ENCODE measurements at regions not wholly inside any gene's neighbourhood (a gene's known extent, or its start where the extent isn't known, plus 50 kb on each side); places are given as distances from the start of the nearest gene placed in this dataset.
A peak's percentile ranks its signal among the peaks of the same experiment; 100 is the strongest.

GRCh38 chr20:40370800-40371199 is 318.2 kb downstream of the MAFB start:
- Histone ChIP-seq H3K23ac (ENCODE audit: insufficient read length) (no peak overlapping the region), H4K20me1 (replicated peaks in 1 of 2; ENCODE audit: control insufficient read depth in 1 of 2, insufficient read depth in 2 of 2, low read length in 2 of 2) (no peaks in the 10 kb centered on the region), H3K27me3 (replicated peaks in 1 of 4; ENCODE audit: control insufficient read depth in 3 of 4, extremely low read depth in 1 of 4, insufficient read depth in 3 of 4, low read length in 3 of 4) (no peaks in the 10 kb centered on the region), H3K18ac (ENCODE audit: extremely low read depth, low read length) (no peak overlapping the region), H3K79me1 (ENCODE audit: low read depth, low read length) (no peaks in the 10 kb centered on the region), H4K91ac (replicated peaks; ENCODE audit: insufficient read length, low read length) (no peak overlapping the region), H2BK12ac (ENCODE audit: low read depth, low read length) (no peak overlapping the region), H3K14ac (ENCODE audit: insufficient read length) (no peak overlapping the region), H2AFZ (ENCODE audit: low read length) (peak overlapping the region; percentile 94; the same call in 1 of the 2 replicates), H3K4me2 (ENCODE audit: insufficient read depth in 1 of 2, low read depth in 2 of 2, low read length in 2 of 2) (no peak overlapping the region), H3K4me1 (replicated peaks in 1 of 4; ENCODE audit: control insufficient read depth in 3 of 4, insufficient read depth in 4 of 4, low read length in 3 of 4) (no peaks in the 10 kb centered on the region), H2BK120ac (replicated peaks; ENCODE audit: low read depth, low read length) (no peak overlapping the region), H3K4me3 (ENCODE audit: extremely low read depth in 1 of 4, insufficient read depth in 2 of 4, low read depth in 3 of 4, low read length in 4 of 4) (no peak overlapping the region), H3K9me3 (ENCODE audit: insufficient read depth in 2 of 2, low read depth in 1 of 2, low read length in 1 of 2) (peaks cover 0 to 3% of the 10 kb centered on the region in 2 experiments; a peak in 1 of 4 replicates), H2BK20ac (ENCODE audit: low read length) (no peak overlapping the region), H3K36me3 (ENCODE audit: control insufficient read depth in 2 of 4, insufficient read depth in 4 of 4, low read length in 3 of 4) (no peaks in the 10 kb centered on the region), H4K5ac (ENCODE audit: insufficient read length, low read depth, low read length) (no peak overlapping the region), H4K8ac (ENCODE audit: extremely low read depth, insufficient read depth, low read length) (0 out of 2 replicates have a peak overlapping the region, but pooled peaks have one; percentile 19), H3K4ac (replicated peaks; ENCODE audit: insufficient read length, low read depth, low read length) (no peak overlapping the region), H2AK5ac (ENCODE audit: low read depth, low read length) (no peak overlapping the region), H2BK15ac (ENCODE audit: low read length) (no peak overlapping the region), H3K23me2 (ENCODE audit: low read depth, low read length) (no peaks in the 10 kb centered on the region; the same call in 1 of the 2 replicates), H3K9ac (replicated peaks in 1 of 4; ENCODE audit: extremely low read depth in 1 of 4, low read depth in 3 of 4, low read length in 3 of 4) (no peak overlapping the region), H3K56ac (replicated peaks; ENCODE audit: insufficient read length, low read depth, low read length) (no peak overlapping the region), H2BK5ac (ENCODE audit: low read depth, low read length) (no peak overlapping the region), H3K27ac (ENCODE audit: low read depth, low read length) (no peak overlapping the region), H3K79me2 (ENCODE audit: control insufficient read depth in 1 of 2, insufficient read depth in 2 of 2, low read length in 2 of 2) (no peaks in the 10 kb centered on the region)
- DNase-seq (ENCODE audit: low read depth in 1 of 2, low spot score in 2 of 2) (no peak), FAIRE-seq (no peak)
- CTCF ChIA-PET (ENCODE audit: partially characterized antibody), result interaction anchor here (1.0 to 1.1 kb wide), 2 partner anchors 41 to 1142 kb away, joined by 3 read pairs; no protein-coding TSS in a partner anchor
- POLR2A ChIA-PET (ENCODE audit: partially characterized antibody), result no interaction called here
- 88% methylated on average over 7 of the region's 7 CpGs; no CpG with 5 or more reads in 1 of the 2 experiments for WGBS, 2 experiments (ENCODE audit: extremely low coverage in 1 of 2, insufficient coverage in 1 of 2, insufficient read length in 1 of 2, insufficient replicate concordance in 2 of 2, low coverage in 1 of 2, low lambda C conversion rate in 2 of 2, missing lambda C conversion rate in 1 of 2)
- no peak for TF ChIP-seq POLR2A (IDR thresholded peaks at IDR 0.05; ENCODE audit: control extremely low read depth in 1 of 2, low read depth in 2 of 2, low read length in 2 of 2)
- no peak for TF ChIP-seq E2F6 (IDR thresholded peaks at IDR 0.05)
- TF ChIP-seq POU5F1 (IDR thresholded peaks at IDR 0.05; ENCODE audit: low read depth, low read length), result no peak
- TF ChIP-seq GTF2F1 (IDR thresholded peaks at IDR 0.05; ENCODE audit: borderline replicate concordance, low read depth, low read length), result no peak
- TF ChIP-seq EZH2 (IDR thresholded peaks at IDR 0.05; ENCODE audit: low read depth, low read length, severe bottlenecking), result no peak
- TF ChIP-seq, protein P1, sequence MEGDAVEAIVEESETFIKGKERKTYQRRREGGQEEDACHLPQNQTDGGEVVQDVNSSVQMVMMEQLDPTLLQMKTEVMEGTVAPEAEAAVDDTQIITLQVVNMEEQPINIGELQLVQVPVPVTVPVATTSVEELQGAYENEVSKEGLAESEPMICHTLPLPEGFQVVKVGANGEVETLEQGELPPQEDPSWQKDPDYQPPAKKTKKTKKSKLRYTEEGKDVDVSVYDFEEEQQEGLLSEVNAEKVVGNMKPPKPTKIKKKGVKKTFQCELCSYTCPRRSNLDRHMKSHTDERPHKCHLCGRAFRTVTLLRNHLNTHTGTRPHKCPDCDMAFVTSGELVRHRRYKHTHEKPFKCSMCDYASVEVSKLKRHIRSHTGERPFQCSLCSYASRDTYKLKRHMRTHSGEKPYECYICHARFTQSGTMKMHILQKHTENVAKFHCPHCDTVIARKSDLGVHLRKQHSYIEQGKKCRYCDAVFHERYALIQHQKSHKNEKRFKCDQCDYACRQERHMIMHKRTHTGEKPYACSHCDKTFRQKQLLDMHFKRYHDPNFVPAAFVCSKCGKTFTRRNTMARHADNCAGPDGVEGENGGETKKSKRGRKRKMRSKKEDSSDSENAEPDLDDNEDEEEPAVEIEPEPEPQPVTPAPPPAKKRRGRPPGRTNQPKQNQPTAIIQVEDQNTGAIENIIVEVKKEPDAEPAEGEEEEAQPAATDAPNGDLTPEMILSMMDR (IDR thresholded peaks at IDR 0.05; ENCODE audit: control extremely low read depth in 1 of 3, insufficient read depth in 1 of 3, low read depth in 1 of 3, low read length in 3 of 3), result no peak
- TF ChIP-seq BACH1 (IDR thresholded peaks at IDR 0.05; ENCODE audit: low read length), result no peak
- no peak for TF ChIP-seq CEBPB (IDR thresholded peaks at IDR 0.05; ENCODE audit: low read depth, low read length)
- no peak for TF ChIP-seq USF2 (IDR thresholded peaks at IDR 0.05; ENCODE audit: low read length)
